ENCODE measurements at regions not wholly inside any gene's neighbourhood (a gene's known extent, or its start where the extent isn't known, plus 50 kb on each side); places are given as distances from the start of the nearest gene placed in this dataset.

- no peak for DNase-seq (ENCODE audit: low read depth)
These were observed 1245.7 kb upstream of the LRRTM1 start for GRCh38 chr2:81550277-81550676.

GRCh38 chr2:81549646-81550045, 1245.1 kb upstream of the LRRTM1 start:
- no peak for DNase-seq (ENCODE audit: low read depth)

GRCh38 chr2:81545626-81546025, 1241.1 kb upstream of the LRRTM1 start:
- DNase-seq (ENCODE audit: low read depth) = no peak

GRCh38 chr2:81542119-81542518, 1237.6 kb upstream of the LRRTM1 start:
- no peak for DNase-seq (ENCODE audit: low read depth)

- no peak for DNase-seq (ENCODE audit: low read depth)
These were observed 1225.4 kb upstream of the LRRTM1 start for GRCh38 chr2:81529944-81530343.

- no peak for DNase-seq (ENCODE audit: low read depth)
These were observed 1224.4 kb upstream of the LRRTM1 start for GRCh38 chr2:81528852-81529480.

GRCh38 chr2:81523344-81523743, 1218.8 kb upstream of the LRRTM1 start:
- no peak for DNase-seq (ENCODE audit: low read depth)

- no peak for DNase-seq (ENCODE audit: low read depth)
These were observed 1208.8 kb upstream of the LRRTM1 start for GRCh38 chr2:81513328-81513727.

GRCh38 chr2:81505586-81505985, 1201.0 kb upstream of the LRRTM1 start:
- DNase-seq (ENCODE audit: low read depth) = no peak

- DNase-seq (ENCODE audit: low read depth) = no peak
These were observed 1191.0 kb upstream of the LRRTM1 start for GRCh38 chr2:81495556-81495955.

- no peak for DNase-seq (ENCODE audit: low read depth)
These were observed 1178.7 kb upstream of the LRRTM1 start for GRCh38 chr2:81483254-81483653.

- DNase-seq (ENCODE audit: low read depth) = no peak
These were observed 1177.4 kb upstream of the LRRTM1 start for GRCh38 chr2:81481994-81482368.

- DNase-seq (ENCODE audit: low read depth) = no peak
These were observed 1176.9 kb upstream of the LRRTM1 start for GRCh38 chr2:81481242-81481993.

- no peak for DNase-seq (ENCODE audit: low read depth)
These were observed 1162.5 kb upstream of the LRRTM1 start for GRCh38 chr2:81467096-81467495.

- no peak for DNase-seq (ENCODE audit: low read depth)
These were observed 1157.9 kb upstream of the LRRTM1 start for GRCh38 chr2:81462420-81462819.

- no peak for DNase-seq (ENCODE audit: low read depth)
These were observed 1140.6 kb upstream of the LRRTM1 start for GRCh38 chr2:81445176-81445575.

GRCh38 chr2:81437456-81438000, 1133.0 kb upstream of the LRRTM1 start:
- no peak for DNase-seq (ENCODE audit: low read depth)

GRCh38 chr2:81436256-81436655, 1131.7 kb upstream of the LRRTM1 start:
- no peak for DNase-seq (ENCODE audit: low read depth)

GRCh38 chr2:81412681-81413080, 1108.1 kb upstream of the LRRTM1 start:
- no peak for DNase-seq (ENCODE audit: low read depth)

GRCh38 chr2:81403508-81403907, 1099.0 kb upstream of the LRRTM1 start:
- DNase-seq (ENCODE audit: low read depth) = no peak

GRCh38 chr2:81396417-81397019, 1092.0 kb upstream of the LRRTM1 start:
- no peak for DNase-seq (ENCODE audit: low read depth)

- DNase-seq (ENCODE audit: low read depth) = no peak
These were observed 1091.2 kb upstream of the LRRTM1 start for GRCh38 chr2:81395746-81396145.

GRCh38 chr2:81389203-81389602, 1084.7 kb upstream of the LRRTM1 start:
- DNase-seq (ENCODE audit: low read depth) = no peak

All from T follicular helper cell (primary cell).